B cell (primary cell): ENCODE measurements at regions not wholly inside any gene's neighbourhood (a gene's known extent, or its start where the extent isn't known, plus 50 kb on each side); places are given as distances from the start of the nearest gene placed in this dataset.

ENCODE experiments used
- ATAC-seq: fragments of 200-7000 bp; cut with Tn5 transposase; one replicate; pipeline ENCODE4 v1.10.0; 2021; ENCODE audit warnings: low read depth, mild to moderate bottlenecking, moderate number of reproducible peaks, moderate library complexity
- CTCF ChIA-PET: fragments of 350-600 bp; sonication (Branson Sonifier 250); formaldehyde crosslinking; loops from one replicate; lab custom pipeline; 2021; ENCODE audit warnings: antibody characterized with exemption, inconsistent platforms; lab: Charles Lee
- POLR2A ChIA-PET: fragments of 350-600 bp; sonication (Branson Sonifier 250); formaldehyde crosslinking; loops from one replicate; lab custom pipeline; 2021; ENCODE audit warnings: antibody characterized with exemption; lab: Charles Lee
- DNase-seq: peaks from one replicate; pipeline ENCODE4 v3.0.0; 2013
- H2AFZ ChIP-seq: 2 replicates; pipeline ENCODE4 v1.6.1; 2012; ENCODE audit warnings: mild to moderate bottlenecking, low read depth, low read length; ENCODE audit not compliant: insufficient read depth, poor library complexity, severe bottlenecking
- H3K27ac ChIP-seq, 2 donors: 1 replicate in 1 of 2; 2 replicates in 1 of 2; pipeline ENCODE4 v1.5.1; 2012 to 2013; ENCODE audit warnings: low read length in 2 of 2, mild to moderate bottlenecking in 2 of 2, moderate library complexity in 1 of 2
- H3K27me3 ChIP-seq, 4 experiments: fragments of 200-600 bp in 1 of 4; sonication (generic) in 1 of 4; replicated peaks in 1 of 4; 1 replicate in 2 of 4; 2 replicates in 2 of 4; pipeline versions ENCODE4 v1.6.1 to v1.7.0; 2013 to 2016; ENCODE audit warnings: low read length in 3 of 4, mild to moderate bottlenecking in 2 of 4, mixed read lengths in 1 of 4, moderate library complexity in 1 of 4; ENCODE audit not compliant: insufficient read depth in 4 of 4, control insufficient read depth in 3 of 4; ENCODE audit errors: control extremely low read depth in 1 of 4
- H3K36me3 ChIP-seq, 2 experiments: replicated peaks in 1 of 2; 1 replicate in 1 of 2; 2 replicates in 1 of 2; pipeline versions ENCODE4 v1.6.1 to v1.7.1; 2013; ENCODE audit warnings: low read length in 1 of 2; ENCODE audit not compliant: insufficient read depth in 2 of 2, control insufficient read depth in 1 of 2; ENCODE audit errors: control extremely low read depth in 1 of 2, extremely low read depth in 1 of 2
- H3K4me1 ChIP-seq, 2 donors: fragments of 200-600 bp in 1 of 2; sonication (generic) in 1 of 2; 1 replicate in 1 of 2; 2 replicates in 1 of 2; pipeline versions ENCODE4 v1.5.1 to v1.6.1; 2013 to 2017; ENCODE audit warnings: low read length in 2 of 2; ENCODE audit not compliant: control insufficient read depth in 2 of 2, insufficient read depth in 2 of 2
- H3K4me2 ChIP-seq: replicated peaks from 2 replicates; pipeline ENCODE3; 2012; ENCODE audit warnings: mild to moderate bottlenecking, low read depth, low read length; ENCODE audit not compliant: poor library complexity, severe bottlenecking
- H3K4me3 ChIP-seq, 5 experiments: fragments of 200-600 bp in 1 of 5; sonication (generic) in 1 of 5; 1 replicate in 3 of 5; 2 replicates in 2 of 5; pipeline versions ENCODE4 v1.5.1 to v1.7.0; 2011 to 2016; ENCODE audit warnings: low read length in 4 of 5, mild to moderate bottlenecking in 4 of 5, low read depth in 2 of 5, control low read depth in 1 of 5, moderate library complexity in 1 of 5; ENCODE audit not compliant: insufficient read depth in 1 of 5; ENCODE audit errors: control extremely low read depth in 1 of 5, extremely low read depth in 1 of 5
- H3K79me2 ChIP-seq: fragments of 200-600 bp; sonication (generic); one replicate; pipeline ENCODE4 v1.6.0; 2016; ENCODE audit warnings: low read length; ENCODE audit not compliant: control insufficient read depth, insufficient read depth
- H3K9ac ChIP-seq: fragments of 200-600 bp; sonication (generic); 2 replicates; pipeline ENCODE4 v1.6.1; 2017; ENCODE audit warnings: mild to moderate bottlenecking, low read length, moderate library complexity
- H3K9me3 ChIP-seq, 3 donors: one replicate each; pipeline versions ENCODE4 v1.6.1 to v1.7.1; 2013; ENCODE audit warnings: low read length in 2 of 3; ENCODE audit not compliant: control insufficient read depth in 2 of 3, insufficient read depth in 1 of 3; ENCODE audit errors: control extremely low read depth in 1 of 3
- H4K20me1 ChIP-seq: 2 replicates; pipeline ENCODE4 v1.6.0; 2012; ENCODE audit warnings: mild to moderate bottlenecking, low read length; ENCODE audit not compliant: insufficient read depth, control insufficient read depth, poor library complexity, severe bottlenecking
- H3K27ac Mint-ChIP-seq: one replicate; pipeline ENCODE4 v1.8.0; 2021; ENCODE audit warnings: mixed read lengths
- H3K27me3 Mint-ChIP-seq: one replicate; pipeline ENCODE4 v1.8.0; 2021; ENCODE audit warnings: mixed read lengths
- H3K4me1 Mint-ChIP-seq: one replicate; pipeline ENCODE4 v1.8.0; 2021; ENCODE audit warnings: mixed read lengths
- H3K4me3 Mint-ChIP-seq: one replicate; pipeline ENCODE4 v1.8.0; 2021; ENCODE audit warnings: mixed read lengths
- H3K9me3 Mint-ChIP-seq: one replicate; pipeline ENCODE4 v1.8.0; 2022; ENCODE audit warnings: mixed read lengths; ENCODE audit not compliant: insufficient read depth
- CTCF ChIP-seq: fragments of 200-600 bp; IDR thresholded peaks from one replicate; pipeline ENCODE4 v1.8.0; 2022; ENCODE audit warnings: antibody characterized with exemption, mild to moderate bottlenecking
- EZH2 ChIP-seq: IDR thresholded peaks from 2 replicates; pipeline ENCODE4 v1.6.1; 2012; ENCODE audit warnings: borderline replicate concordance, low read depth, mild to moderate bottlenecking, moderate library complexity, low read length; ENCODE audit not compliant: insufficient read depth, poor library complexity, severe bottlenecking
- WGBS: methylation state at CpG from one replicate; pipeline ENCODE4 v1.1.5; 2013; ENCODE audit warnings: missing lambda C conversion rate; ENCODE audit not compliant: insufficient coverage; 5-methylcytosine and 5-hydroxymethylcytosine counted together
- intact Hi-C: fragments of 100-400 bp; cut with micrococcal nuclease; formaldehyde crosslinking; loops from one replicate; pipeline ENCODE4 v1.10.0; 2022

DNA sequence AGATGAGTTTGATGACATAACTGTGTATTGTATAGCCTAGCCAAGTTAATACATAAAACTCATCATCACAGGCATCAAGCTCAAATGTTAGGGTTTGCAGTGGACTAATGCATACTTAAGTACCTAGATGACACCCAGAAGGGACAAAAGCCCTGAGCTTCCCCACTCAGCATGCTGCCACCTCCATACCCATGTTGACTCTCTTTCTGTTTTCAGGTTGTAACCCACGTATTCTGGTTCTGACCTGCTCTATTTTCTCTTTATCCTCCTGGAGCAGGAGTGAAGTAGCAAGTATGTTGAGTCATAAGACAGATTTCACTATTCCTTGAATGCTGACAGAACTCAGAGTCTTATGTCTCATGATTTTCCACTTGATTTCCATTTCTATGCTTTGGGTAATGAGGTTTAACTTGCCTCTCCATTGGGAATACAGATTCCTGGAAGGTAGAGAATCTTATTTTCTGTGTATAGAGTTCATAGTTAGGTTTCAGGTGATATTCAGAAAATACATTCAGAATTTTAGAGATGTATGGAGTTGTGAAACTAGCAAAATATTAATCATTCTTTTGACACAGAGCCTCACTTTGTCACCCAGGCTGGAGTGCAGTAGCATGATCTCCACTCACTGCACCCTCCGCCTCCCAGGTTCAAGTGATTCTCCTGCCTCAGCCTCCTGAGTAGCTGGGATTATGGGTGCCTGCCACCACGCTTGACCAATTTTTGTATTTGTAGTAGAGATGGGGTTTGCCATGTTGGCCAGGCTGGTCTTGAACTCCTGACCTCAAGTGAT lies 122.5 kb upstream of the KCNJ15 start:
- no peak for TF ChIP-seq EZH2
- TF ChIP-seq CTCF: no peak
- Mint-ChIP-seq H3K27me3 (peaks cover 10% of the 10 kb centered on the region), H3K4me1 (no peaks in the 10 kb centered on the region), H3K27ac (no peak overlapping the region), H3K9me3 (no peaks in the 10 kb centered on the region), H3K4me3 (no peak overlapping the region)
- Histone ChIP-seq H4K20me1 (no peaks in the 10 kb centered on the region), H3K4me1 (no peaks in the 10 kb centered on the region), H3K27me3 (peaks cover 0 to 3% (median 0%) of the 10 kb centered on the region in 4 experiments), H3K79me2 (no peaks in the 10 kb centered on the region), H3K4me3 (no peak overlapping the region), H3K9ac (no peak overlapping the region), H3K9me3 (no peaks in the 10 kb centered on the region), H3K27ac (no peak overlapping the region), H2AFZ (no peak overlapping the region), H3K36me3 (no peaks in the 10 kb centered on the region), H3K4me2 (no peak overlapping the region)
- intact Hi-C loops: no loop called here
- ATAC-seq (no peak), DNase-seq (no peak)
- 100% methylated on average over 1 of the region's 3 CpGs for WGBS
- CTCF ChIA-PET: no interaction called here
- POLR2A ChIA-PET: no interaction called here

- ATAC-seq (no peak), DNase-seq (no peak)
- Mint-ChIP-seq H3K27me3 (peaks cover 7% of the 10 kb centered on the region), H3K27ac (no peak overlapping the region), H3K4me1 (no peaks in the 10 kb centered on the region), H3K9me3 (no peaks in the 10 kb centered on the region), H3K4me3 (no peak overlapping the region)
- POLR2A ChIA-PET: no interaction called here
- Histone ChIP-seq H3K4me1 (no peaks in the 10 kb centered on the region), H3K4me2 (no peak overlapping the region), H3K9ac (no peak overlapping the region), H3K27ac (no peak overlapping the region), H3K79me2 (no peaks in the 10 kb centered on the region), H3K9me3 (no peaks in the 10 kb centered on the region), H3K27me3 (no peaks in the 10 kb centered on the region), H3K36me3 (no peaks in the 10 kb centered on the region), H4K20me1 (no peaks in the 10 kb centered on the region), H2AFZ (no peak overlapping the region), H3K4me3 (no peak overlapping the region)
- intact Hi-C loops: no loop called here
- CTCF ChIA-PET: no interaction called here
- TF ChIP-seq EZH2 (no peak), CTCF (no peak)
These were observed 120.6 kb upstream of the KCNJ15 start for GRCh38 chr21:38136201-38136600.
